Gastroesophageal sphincter (tissue), 3 donors: ENCODE measurements at regions not wholly inside any gene's neighbourhood (a gene's known extent, or its start where the extent isn't known, plus 50 kb on each side); places are given as distances from the start of the nearest gene placed in this dataset.

Source experiments
- EP300 ChIP-seq: sonication (generic); formaldehyde crosslinking; IDR thresholded peaks from one replicate; pipeline ENCODE4 v1.6.1; 2017; ENCODE audit warnings: antibody characterized with exemption, mild to moderate bottlenecking
- POLR2A ChIP-seq, 2 donors: fragments of 450-650 bp; IDR thresholded peaks; one replicate each; pipeline ENCODE4 v1.6.1; 2017; ENCODE audit warnings: antibody characterized with exemption in 2 of 2, mild to moderate bottlenecking in 2 of 2, moderate library complexity in 1 of 2
- POLR2AphosphoS5 ChIP-seq: sonication (generic); formaldehyde crosslinking; IDR thresholded peaks from one replicate; pipeline ENCODE4 v1.6.1; 2017; ENCODE audit warnings: antibody characterized with exemption
- TF ChIP-seq, protein P1 (sequence below), 4 experiments: fragments of 200-600 bp in 2 of 4; fragments of 450-650 bp in 2 of 4; sonication (generic) in 1 of 4; IDR thresholded peaks; one replicate each; pipeline ENCODE4 v1.5.1; 2017 to 2019; ENCODE audit warnings: antibody characterized with exemption in 4 of 4, mild to moderate bottlenecking in 2 of 4, moderate library complexity in 2 of 4

DNA sequence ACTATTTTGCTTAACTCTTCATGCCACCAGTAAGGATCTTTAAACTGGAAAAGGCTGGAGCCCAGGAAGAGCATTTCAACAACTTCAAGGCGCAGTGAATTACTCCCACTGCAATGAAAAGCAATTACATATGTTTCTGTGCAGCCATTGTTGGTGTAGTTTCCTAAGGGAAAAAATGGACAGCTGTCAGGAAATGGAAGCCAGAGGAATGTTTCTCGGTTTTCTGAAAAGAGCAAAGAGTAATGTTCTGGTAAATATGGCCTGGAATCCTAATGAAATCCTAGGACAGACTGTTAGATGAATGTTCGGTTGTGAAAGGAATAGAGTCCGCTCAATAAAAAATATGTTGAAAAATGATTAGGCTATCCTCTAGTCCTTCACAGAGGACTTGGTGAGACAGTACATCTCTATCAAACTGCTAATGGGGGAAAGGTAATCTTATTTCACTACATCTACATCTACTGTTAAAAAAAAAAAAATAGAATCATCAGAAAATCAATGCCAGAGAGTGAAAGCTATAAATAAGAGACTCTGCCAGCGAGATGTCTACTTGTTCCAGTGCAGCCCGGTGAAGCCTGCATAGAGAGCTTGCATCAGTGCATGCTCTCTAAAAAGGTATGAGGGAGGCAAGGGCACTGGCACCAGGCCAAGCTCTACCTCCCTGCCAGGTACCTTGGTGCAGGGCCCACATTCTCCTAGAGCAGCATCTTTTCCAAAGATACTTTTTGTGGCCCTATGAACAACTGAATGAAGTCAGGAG, 68.2 kb upstream of the TJP1 start:
- TF ChIP-seq POLR2A (IDR thresholded peaks at IDR 0.05), result no peak
- no peak for TF ChIP-seq POLR2AphosphoS5
- TF ChIP-seq, protein P1, sequence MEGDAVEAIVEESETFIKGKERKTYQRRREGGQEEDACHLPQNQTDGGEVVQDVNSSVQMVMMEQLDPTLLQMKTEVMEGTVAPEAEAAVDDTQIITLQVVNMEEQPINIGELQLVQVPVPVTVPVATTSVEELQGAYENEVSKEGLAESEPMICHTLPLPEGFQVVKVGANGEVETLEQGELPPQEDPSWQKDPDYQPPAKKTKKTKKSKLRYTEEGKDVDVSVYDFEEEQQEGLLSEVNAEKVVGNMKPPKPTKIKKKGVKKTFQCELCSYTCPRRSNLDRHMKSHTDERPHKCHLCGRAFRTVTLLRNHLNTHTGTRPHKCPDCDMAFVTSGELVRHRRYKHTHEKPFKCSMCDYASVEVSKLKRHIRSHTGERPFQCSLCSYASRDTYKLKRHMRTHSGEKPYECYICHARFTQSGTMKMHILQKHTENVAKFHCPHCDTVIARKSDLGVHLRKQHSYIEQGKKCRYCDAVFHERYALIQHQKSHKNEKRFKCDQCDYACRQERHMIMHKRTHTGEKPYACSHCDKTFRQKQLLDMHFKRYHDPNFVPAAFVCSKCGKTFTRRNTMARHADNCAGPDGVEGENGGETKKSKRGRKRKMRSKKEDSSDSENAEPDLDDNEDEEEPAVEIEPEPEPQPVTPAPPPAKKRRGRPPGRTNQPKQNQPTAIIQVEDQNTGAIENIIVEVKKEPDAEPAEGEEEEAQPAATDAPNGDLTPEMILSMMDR (IDR thresholded peaks at IDR 0.05), result no peak
- TF ChIP-seq EP300, result no peak
